ENCODE measurements at regions not wholly inside any gene's neighbourhood (a gene's known extent, or its start where the extent isn't known, plus 50 kb on each side); places are given as distances from the start of the nearest gene placed in this dataset.

DNA sequence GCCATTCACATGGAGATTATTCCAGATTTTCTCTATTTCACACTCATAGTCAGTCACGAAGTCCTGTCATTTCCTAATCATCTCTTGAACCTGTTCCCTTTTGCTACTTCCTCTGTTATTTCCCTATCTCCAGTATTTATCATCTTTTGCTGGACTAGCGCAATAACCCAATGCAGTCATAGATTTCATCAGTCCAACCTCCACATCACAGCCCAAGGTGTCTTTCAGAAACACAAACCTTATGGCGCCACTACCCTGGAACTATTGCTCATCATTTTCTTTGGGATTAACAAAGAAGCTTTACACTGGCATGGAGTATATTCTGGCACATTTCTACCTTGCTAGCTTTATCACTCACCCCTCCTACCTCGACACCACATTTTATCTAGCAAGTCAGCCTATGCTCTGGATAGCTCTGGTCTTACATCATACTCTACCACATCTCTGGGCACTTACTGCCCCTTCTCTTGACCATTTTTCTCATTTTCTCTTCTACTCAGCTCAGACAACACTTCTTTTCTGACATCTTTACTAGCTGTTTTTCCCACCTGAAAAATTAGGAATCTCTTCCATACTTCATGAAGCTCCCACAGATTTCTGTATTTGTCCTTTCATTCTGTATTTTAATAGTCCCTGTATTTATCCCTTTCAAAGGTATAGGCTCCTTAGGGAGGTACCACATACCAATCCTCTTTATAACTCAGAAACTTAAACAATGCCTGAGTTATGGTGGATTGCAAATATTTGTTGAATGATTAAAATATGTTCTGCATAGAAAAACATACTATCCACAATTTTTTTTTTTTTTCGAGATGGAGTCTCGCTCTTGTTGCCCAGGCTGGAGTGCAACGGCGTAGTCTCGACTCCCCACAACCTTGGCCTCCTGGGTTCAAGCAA is 534.7 kb downstream of the KLF12 start:
- no peak overlapping the region for H3K9ac ChIP-seq (ENCODE audit: low read depth, low read length)
- peaks cover 18% of the 10 kb centered on the region for H3K4me1 ChIP-seq (ENCODE audit: control insufficient read depth, insufficient read depth, low read length)
- no peaks in the 10 kb centered on the region for H3K9me3 ChIP-seq (replicated peaks; ENCODE audit: low read length)
- H3K4me2 ChIP-seq (ENCODE audit: low read length), result no peak overlapping the region
- H3K36me3 ChIP-seq (ENCODE audit: insufficient read depth, low read length), result no peaks in the 10 kb centered on the region
- H3K27me3 ChIP-seq (ENCODE audit: control insufficient read depth, insufficient read depth, low read length), result no peaks in the 10 kb centered on the region
- H3K4me3 ChIP-seq (ENCODE audit: low read length), result no peak overlapping the region

DNA sequence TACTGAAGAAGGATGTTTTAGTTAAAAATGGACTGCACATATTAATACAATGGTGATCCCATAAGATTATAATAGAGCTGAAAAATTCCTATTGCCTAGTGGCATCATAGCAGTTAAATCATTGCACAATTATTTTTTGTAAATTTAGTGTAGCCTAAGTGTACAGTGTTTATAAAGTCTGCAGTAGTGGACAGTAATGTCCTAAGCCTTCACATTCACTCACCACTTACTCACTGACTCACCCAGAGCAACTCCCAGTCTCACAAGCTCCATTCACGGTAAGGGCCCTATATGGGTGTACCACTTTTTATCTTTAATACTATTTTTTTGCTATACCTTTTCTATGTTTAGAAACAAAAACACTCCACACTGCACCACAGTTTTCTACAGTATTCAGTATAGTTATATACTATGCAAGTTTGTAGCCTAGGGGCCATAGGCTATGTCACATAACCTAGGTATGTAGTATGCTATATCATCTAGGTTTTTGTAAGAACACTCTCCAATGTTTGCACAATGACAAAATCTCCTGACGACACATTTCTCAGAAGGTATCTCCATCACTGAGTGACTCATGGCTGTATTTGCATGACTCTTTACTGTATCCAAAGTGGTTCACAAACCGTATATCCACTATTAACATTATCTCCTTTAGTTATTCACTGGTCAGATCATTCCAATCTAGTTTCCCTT is 536.0 kb downstream of the KLF12 start:
- H3K4me2 ChIP-seq (ENCODE audit: low read length), result peak overlapping the region; percentile 28
- H3K27me3 ChIP-seq (ENCODE audit: control insufficient read depth, insufficient read depth, low read length), result no peaks in the 10 kb centered on the region
- H3K9me3 ChIP-seq (replicated peaks; ENCODE audit: low read length), result no peaks in the 10 kb centered on the region
- H3K9ac ChIP-seq (ENCODE audit: low read depth, low read length), result peak overlapping the region; percentile 45
- no peak overlapping the region for H3K4me3 ChIP-seq (ENCODE audit: low read length)
- H3K36me3 ChIP-seq (ENCODE audit: insufficient read depth, low read length), result no peaks in the 10 kb centered on the region
- H3K4me1 ChIP-seq (ENCODE audit: control insufficient read depth, insufficient read depth, low read length), result peaks cover 18% of the 10 kb centered on the region

DNA sequence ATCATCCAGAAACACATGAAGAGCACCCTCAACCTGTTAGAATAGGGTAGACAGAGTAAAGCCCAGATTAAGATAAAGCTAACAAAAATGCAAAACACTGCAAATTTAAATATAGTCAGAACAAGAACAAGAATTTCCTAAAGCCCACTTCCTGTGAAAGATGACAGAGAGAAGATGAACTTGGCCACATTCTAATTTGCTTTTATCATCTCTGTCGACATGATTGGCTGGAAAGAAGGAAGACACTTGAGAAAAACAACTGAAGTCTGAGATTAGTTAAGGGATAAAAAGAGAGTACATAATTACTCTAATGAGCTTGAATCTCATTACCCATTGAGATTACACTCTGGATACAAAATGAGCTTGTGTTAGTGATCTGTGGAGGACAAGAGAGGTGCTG is 537.6 kb downstream of the KLF5 start:
- H3K4me3 ChIP-seq (ENCODE audit: low read length), result no peak overlapping the region
- H3K36me3 ChIP-seq (ENCODE audit: insufficient read depth, low read length), result no peaks in the 10 kb centered on the region
- no peak overlapping the region for H3K9ac ChIP-seq (ENCODE audit: low read depth, low read length)
- H3K9me3 ChIP-seq (replicated peaks; ENCODE audit: low read length), result no peaks in the 10 kb centered on the region
- peaks cover 18% of the 10 kb centered on the region for H3K4me1 ChIP-seq (ENCODE audit: control insufficient read depth, insufficient read depth, low read length)
- H3K4me2 ChIP-seq (ENCODE audit: low read length), result no peak overlapping the region
- no peaks in the 10 kb centered on the region for H3K27me3 ChIP-seq (ENCODE audit: control insufficient read depth, insufficient read depth, low read length)

DNA sequence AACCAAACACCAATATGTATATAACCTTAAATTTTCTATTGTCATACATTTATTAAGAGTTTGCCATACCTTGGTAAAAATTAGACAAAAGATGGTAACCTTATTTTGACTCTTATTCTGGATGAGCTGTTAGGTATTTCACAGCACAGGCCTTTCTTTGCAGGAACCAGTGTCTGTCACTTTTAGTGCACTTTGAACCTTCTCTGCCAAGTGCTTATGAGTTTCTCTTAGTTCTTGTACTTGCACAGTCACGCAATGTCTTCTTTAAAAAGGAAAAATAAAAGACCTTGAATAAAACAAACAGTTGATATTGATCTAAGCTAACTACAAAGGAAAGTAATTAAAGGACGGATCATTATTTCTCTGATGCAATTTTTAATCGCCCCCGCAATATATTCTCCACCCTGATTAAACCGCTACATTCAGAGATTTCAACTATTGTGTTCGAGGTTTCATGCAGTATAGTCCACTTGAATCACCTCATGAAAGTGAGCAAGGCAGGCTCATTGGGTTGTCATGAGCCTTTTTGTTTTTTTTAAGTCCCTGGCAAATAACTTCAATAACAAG is 534.5 kb downstream of the KLF5 start:
- Histone ChIP-seq H3K27me3 (ENCODE audit: control insufficient read depth, insufficient read depth, low read length) (no peaks in the 10 kb centered on the region), H3K9me3 (replicated peaks; ENCODE audit: low read length) (no peaks in the 10 kb centered on the region), H3K4me2 (ENCODE audit: low read length) (no peak overlapping the region), H3K4me3 (ENCODE audit: low read length) (no peak overlapping the region), H3K9ac (ENCODE audit: low read depth, low read length) (no peak overlapping the region), H3K36me3 (ENCODE audit: insufficient read depth, low read length) (no peaks in the 10 kb centered on the region), H3K4me1 (ENCODE audit: control insufficient read depth, insufficient read depth, low read length) (peaks cover 10% of the 10 kb centered on the region)

DNA sequence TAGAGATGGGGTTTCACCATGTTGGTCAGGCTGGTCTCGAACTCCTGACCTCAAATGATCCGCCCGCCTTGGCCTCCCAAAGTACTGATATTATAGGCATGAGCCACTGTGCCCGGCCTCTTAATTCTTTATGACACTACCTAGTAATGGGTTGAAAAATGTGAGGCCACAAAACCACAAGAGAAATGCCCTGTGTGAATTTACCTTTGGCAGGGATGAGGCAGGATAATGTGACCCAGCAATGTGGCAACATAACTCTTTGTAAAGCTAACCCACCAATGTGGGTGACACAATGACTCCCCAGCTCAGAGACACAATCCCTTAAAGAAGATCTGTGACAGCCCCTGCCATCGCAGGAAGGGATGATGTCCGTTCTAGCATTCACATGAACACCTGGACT is 533.1 kb downstream of the KLF5 start:
- Histone ChIP-seq H3K4me1 (ENCODE audit: control insufficient read depth, insufficient read depth, low read length) (no peaks in the 10 kb centered on the region), H3K27me3 (ENCODE audit: control insufficient read depth, insufficient read depth, low read length) (peaks cover 7% of the 10 kb centered on the region), H3K4me2 (ENCODE audit: low read length) (no peak overlapping the region), H3K9ac (ENCODE audit: low read depth, low read length) (no peak overlapping the region), H3K9me3 (replicated peaks; ENCODE audit: low read length) (no peaks in the 10 kb centered on the region), H3K36me3 (ENCODE audit: insufficient read depth, low read length) (no peaks in the 10 kb centered on the region), H3K4me3 (ENCODE audit: low read length) (no peak overlapping the region)

DNA sequence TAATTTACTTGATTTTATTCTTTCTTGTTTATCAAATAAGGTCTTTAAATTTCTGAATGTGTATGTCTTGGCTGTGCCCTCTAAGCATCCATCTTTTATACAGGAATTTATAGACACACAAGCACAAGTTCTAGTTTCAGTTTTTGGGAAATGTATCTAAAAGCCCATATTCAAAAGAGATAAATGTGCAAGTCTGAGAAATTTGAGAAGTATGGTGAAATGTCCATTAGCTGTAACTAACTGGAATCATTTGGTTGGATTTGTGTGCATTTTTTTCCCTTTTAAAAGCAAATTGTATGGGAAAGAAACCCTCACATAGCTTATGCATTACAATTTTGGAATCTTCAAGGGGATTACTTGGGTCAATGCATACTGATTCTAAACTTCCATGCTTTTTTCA is 532.0 kb downstream of the KLF5 start:
- no peaks in the 10 kb centered on the region for H3K9me3 ChIP-seq (replicated peaks; ENCODE audit: low read length)
- H3K36me3 ChIP-seq (ENCODE audit: insufficient read depth, low read length), result no peaks in the 10 kb centered on the region
- peaks cover 7% of the 10 kb centered on the region for H3K27me3 ChIP-seq (ENCODE audit: control insufficient read depth, insufficient read depth, low read length)
- H3K9ac ChIP-seq (ENCODE audit: low read depth, low read length), result no peak overlapping the region
- no peaks in the 10 kb centered on the region for H3K4me1 ChIP-seq (ENCODE audit: control insufficient read depth, insufficient read depth, low read length)
- H3K4me2 ChIP-seq (ENCODE audit: low read length), result no peak overlapping the region
- H3K4me3 ChIP-seq (ENCODE audit: low read length), result no peak overlapping the region

DNA sequence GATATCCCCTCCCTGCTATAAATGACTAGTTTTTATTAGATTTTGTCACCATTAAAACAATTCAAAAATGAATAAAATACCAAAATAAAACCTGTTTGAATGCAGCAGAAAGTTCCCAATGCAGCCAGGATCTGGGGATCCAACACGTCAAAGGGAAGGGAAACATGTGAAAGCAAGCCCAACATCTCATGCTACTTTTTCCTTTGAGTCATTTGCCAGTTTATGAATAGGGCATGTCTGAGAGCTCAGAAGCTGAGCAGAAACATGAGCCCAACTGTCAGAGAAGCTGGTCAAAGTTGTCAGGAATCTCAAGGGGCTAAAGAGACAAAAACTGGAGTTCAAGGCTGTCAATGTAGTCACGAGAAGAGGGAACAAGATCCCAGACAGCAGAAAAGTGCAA is 526.4 kb downstream of the KLF5 start:
- H3K36me3 ChIP-seq (ENCODE audit: insufficient read depth, low read length), result no peaks in the 10 kb centered on the region
- H3K9me3 ChIP-seq (replicated peaks; ENCODE audit: low read length), result no peaks in the 10 kb centered on the region
- peaks cover 7% of the 10 kb centered on the region for H3K27me3 ChIP-seq (ENCODE audit: control insufficient read depth, insufficient read depth, low read length)
- no peak overlapping the region for H3K4me3 ChIP-seq (ENCODE audit: low read length)
- no peaks in the 10 kb centered on the region for H3K4me1 ChIP-seq (ENCODE audit: control insufficient read depth, insufficient read depth, low read length)
- no peak overlapping the region for H3K9ac ChIP-seq (ENCODE audit: low read depth, low read length)
- no peak overlapping the region for H3K4me2 ChIP-seq (ENCODE audit: low read length)

DNA sequence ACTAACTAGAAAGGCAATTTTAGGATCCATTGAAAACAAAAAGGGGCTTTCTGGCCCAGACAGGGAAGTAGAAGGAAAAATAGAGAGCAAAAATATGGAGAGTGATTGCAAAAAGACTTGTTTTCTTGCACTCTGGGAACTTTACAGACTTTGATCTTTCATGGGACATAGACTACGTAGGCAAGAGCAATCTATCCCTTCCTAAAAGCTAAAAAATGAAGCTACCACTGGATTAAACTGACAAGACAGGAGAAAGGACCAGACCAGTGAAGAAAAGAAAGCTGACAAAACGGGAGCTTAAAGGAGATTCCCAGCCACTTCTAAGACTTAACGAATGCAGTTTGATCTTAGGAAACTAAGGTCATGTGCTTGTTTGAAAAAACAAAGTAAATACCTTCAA is 524.5 kb downstream of the KLF5 start:
- no peak overlapping the region for H3K9ac ChIP-seq (ENCODE audit: low read depth, low read length)
- peaks cover 4% of the 10 kb centered on the region for H3K4me1 ChIP-seq (ENCODE audit: control insufficient read depth, insufficient read depth, low read length)
- no peak overlapping the region for H3K4me3 ChIP-seq (ENCODE audit: low read length)
- no peak overlapping the region for H3K4me2 ChIP-seq (ENCODE audit: low read length)
- no peaks in the 10 kb centered on the region for H3K36me3 ChIP-seq (ENCODE audit: insufficient read depth, low read length)
- H3K9me3 ChIP-seq (replicated peaks; ENCODE audit: low read length), result no peaks in the 10 kb centered on the region
- peaks cover 7% of the 10 kb centered on the region for H3K27me3 ChIP-seq (ENCODE audit: control insufficient read depth, insufficient read depth, low read length)

DNA sequence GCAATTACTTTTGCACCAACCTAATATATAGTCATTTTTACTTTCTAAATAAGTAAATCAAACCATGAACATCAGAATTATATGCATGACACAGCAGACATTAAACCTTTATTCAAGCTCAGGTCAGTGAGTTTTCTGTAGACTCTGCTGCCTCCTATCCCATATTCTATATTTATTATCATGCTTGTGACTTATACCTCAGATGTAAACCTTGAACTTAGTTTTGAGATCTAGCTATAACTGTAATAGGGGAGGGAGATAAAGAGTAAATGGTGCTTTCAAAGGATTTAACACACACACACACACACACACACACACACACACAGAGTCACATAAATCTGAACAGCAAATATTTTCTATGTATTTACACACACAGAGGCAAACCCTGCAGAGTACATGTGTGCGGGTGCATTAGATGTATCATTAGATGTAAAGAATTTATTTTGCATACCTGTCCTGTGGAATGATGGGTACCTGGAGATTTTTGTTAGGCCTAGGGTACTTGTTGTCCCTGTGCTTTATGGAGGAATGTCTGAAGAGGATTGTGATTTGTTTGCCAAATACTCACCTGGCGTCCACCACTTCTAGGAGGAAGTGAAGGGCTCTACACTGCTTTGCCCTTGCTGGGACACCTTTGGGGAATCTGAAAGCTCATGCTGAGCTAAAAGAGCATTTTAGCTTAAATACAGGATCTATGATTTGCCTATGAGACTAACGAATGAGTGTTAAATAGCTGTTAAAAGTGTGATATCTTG is 521.9 kb downstream of the KLF5 start:
- Histone ChIP-seq H3K36me3 (ENCODE audit: insufficient read depth, low read length) (no peaks in the 10 kb centered on the region), H3K4me2 (ENCODE audit: low read length) (no peak overlapping the region), H3K9me3 (replicated peaks; ENCODE audit: low read length) (no peaks in the 10 kb centered on the region), H3K27me3 (ENCODE audit: control insufficient read depth, insufficient read depth, low read length) (no peaks in the 10 kb centered on the region), H3K4me1 (ENCODE audit: control insufficient read depth, insufficient read depth, low read length) (peaks cover 4% of the 10 kb centered on the region), H3K9ac (ENCODE audit: low read depth, low read length) (no peak overlapping the region), H3K4me3 (ENCODE audit: low read length) (no peak overlapping the region)

DNA sequence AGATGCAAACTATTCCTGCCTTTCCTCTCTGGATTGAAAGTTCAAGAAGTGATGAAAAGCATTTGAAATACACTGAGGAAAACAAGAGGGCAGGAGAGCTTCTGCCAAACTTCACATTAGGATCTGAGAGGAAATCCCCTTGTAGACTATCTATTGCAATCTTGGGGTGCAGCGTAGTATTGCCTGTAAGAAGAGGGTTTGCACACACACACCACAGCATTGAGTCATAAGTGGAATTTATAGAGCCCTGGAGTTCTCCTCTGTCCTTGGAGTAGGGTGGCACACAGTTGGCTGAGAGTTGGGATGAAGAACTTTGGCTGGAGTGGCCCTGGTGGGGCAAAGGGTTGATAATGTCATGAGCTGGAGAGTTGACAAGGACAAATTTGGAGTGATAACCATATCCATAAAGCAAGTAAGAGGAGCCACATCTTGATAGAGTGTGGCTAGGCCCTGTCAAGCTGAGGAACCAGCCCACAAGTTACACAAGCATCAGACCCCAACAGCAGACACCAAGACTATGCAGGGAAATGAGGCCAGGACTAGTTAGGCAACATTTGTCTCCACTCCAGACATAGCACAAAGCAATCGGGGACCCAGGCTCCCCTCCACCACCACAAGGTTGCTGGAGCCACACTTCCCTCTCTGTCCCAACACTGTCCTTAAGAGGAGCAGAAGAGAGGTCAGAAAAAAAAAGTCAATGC is 520.9 kb downstream of the KLF5 start:
- Histone ChIP-seq H3K27me3 (ENCODE audit: control insufficient read depth, insufficient read depth, low read length) (no peaks in the 10 kb centered on the region), H3K4me1 (ENCODE audit: control insufficient read depth, insufficient read depth, low read length) (peaks cover 4% of the 10 kb centered on the region), H3K9ac (ENCODE audit: low read depth, low read length) (no peak overlapping the region), H3K36me3 (ENCODE audit: insufficient read depth, low read length) (no peaks in the 10 kb centered on the region), H3K9me3 (replicated peaks; ENCODE audit: low read length) (no peaks in the 10 kb centered on the region), H3K4me2 (ENCODE audit: low read length) (no peak overlapping the region), H3K4me3 (ENCODE audit: low read length) (no peak overlapping the region)

All from skeletal muscle satellite cell (primary cell).